ENCODE measurements at regions not wholly inside any gene's neighbourhood (a gene's known extent, or its start where the extent isn't known, plus 50 kb on each side); places are given as distances from the start of the nearest gene placed in this dataset.

GRCh38 chr15:47283246-47283645 lies 434.1 kb upstream of the SEMA6D start:
- Mint-ChIP-seq H3K27ac (no peak overlapping the region), H3K4me3 (no peak overlapping the region), H3K4me1 (no peaks in the 10 kb centered on the region), H3K9me3 (peaks cover 3 to 8% of the 10 kb centered on the region in 2 donors), H3K27me3 (no peaks in the 10 kb centered on the region), H3K36me3 (no peaks in the 10 kb centered on the region)
- DNase-seq: no peak
- no peak for ATAC-seq (replicated peaks)

- Mint-ChIP-seq H3K4me3 (no peak overlapping the region), H3K36me3 (no peaks in the 10 kb centered on the region), H3K9me3 (peaks cover 3 to 8% of the 10 kb centered on the region in 2 donors), H3K27me3 (no peaks in the 10 kb centered on the region), H3K4me1 (no peaks in the 10 kb centered on the region), H3K27ac (no peak overlapping the region)
- ATAC-seq (replicated peaks) (no peak), DNase-seq (no peak)
Measured at GRCh38 chr15:47288794-47289193, 428.5 kb upstream of the SEMA6D start.

- Mint-ChIP-seq H3K4me3 (no peak overlapping the region), H3K9me3 (peaks cover 3 to 8% of the 10 kb centered on the region in 2 donors), H3K27ac (no peak overlapping the region), H3K4me1 (no peaks in the 10 kb centered on the region), H3K27me3 (no peaks in the 10 kb centered on the region), H3K36me3 (no peaks in the 10 kb centered on the region)
- DNase-seq (no peak), ATAC-seq (replicated peaks) (no peak)
Measured at GRCh38 chr15:47289656-47290055, 427.6 kb upstream of the SEMA6D start.

GRCh38 chr15:47291767-47292166 lies 425.5 kb upstream of the SEMA6D start:
- Mint-ChIP-seq H3K27ac (no peak overlapping the region), H3K9me3 (peaks cover 3 to 7% of the 10 kb centered on the region in 2 donors), H3K4me1 (no peaks in the 10 kb centered on the region), H3K4me3 (no peak overlapping the region), H3K36me3 (no peaks in the 10 kb centered on the region), H3K27me3 (no peaks in the 10 kb centered on the region)
- no peak for DNase-seq
- no peak for ATAC-seq (replicated peaks)

GRCh38 chr15:47292638-47293190 lies 424.6 kb upstream of the SEMA6D start:
- H3K4me3 Mint-ChIP-seq: no peak overlapping the region
- H3K27ac Mint-ChIP-seq: no peak overlapping the region
- H3K27me3 Mint-ChIP-seq: no peaks in the 10 kb centered on the region
- H3K4me1 Mint-ChIP-seq: no peaks in the 10 kb centered on the region
- no peak for ATAC-seq (replicated peaks)
- DNase-seq: no peak
- peaks cover 1 to 2% of the 10 kb centered on the region in 2 donors for H3K9me3 Mint-ChIP-seq
- no peaks in the 10 kb centered on the region for H3K36me3 Mint-ChIP-seq

- Mint-ChIP-seq H3K4me1 (no peaks in the 10 kb centered on the region), H3K9me3 (peaks cover 0 to 2% of the 10 kb centered on the region in 2 donors), H3K36me3 (no peaks in the 10 kb centered on the region), H3K4me3 (no peak overlapping the region), H3K27ac (no peak overlapping the region), H3K27me3 (no peaks in the 10 kb centered on the region)
- DNase-seq (no peak), ATAC-seq (replicated peaks) (no peak)
Measured at GRCh38 chr15:47293466-47294162, 423.7 kb upstream of the SEMA6D start.

- Mint-ChIP-seq H3K27ac (no peak overlapping the region), H3K4me3 (no peak overlapping the region), H3K27me3 (no peaks in the 10 kb centered on the region), H3K36me3 (no peaks in the 10 kb centered on the region), H3K4me1 (no peaks in the 10 kb centered on the region), H3K9me3 (peaks cover 0 to 2% of the 10 kb centered on the region in 2 donors)
- DNase-seq: no peak
- no peak for ATAC-seq (replicated peaks)
Measured at GRCh38 chr15:47294765-47295259, 422.5 kb upstream of the SEMA6D start.

GRCh38 chr15:47296881-47297280 lies 420.4 kb upstream of the SEMA6D start:
- DNase-seq: no peak
- H3K4me3 Mint-ChIP-seq: no peak overlapping the region
- H3K27ac Mint-ChIP-seq: no peak overlapping the region
- no peaks in the 10 kb centered on the region for H3K36me3 Mint-ChIP-seq
- H3K9me3 Mint-ChIP-seq: peaks cover 0 to 2% of the 10 kb centered on the region in 2 donors
- H3K4me1 Mint-ChIP-seq: no peaks in the 10 kb centered on the region
- no peaks in the 10 kb centered on the region for H3K27me3 Mint-ChIP-seq
- no peak for ATAC-seq (replicated peaks)

GRCh38 chr15:47299846-47300434 lies 417.4 kb upstream of the SEMA6D start:
- DNase-seq: no peak
- H3K4me3 Mint-ChIP-seq: no peak overlapping the region

GRCh38 chr15:47300596-47300995 lies 416.7 kb upstream of the SEMA6D start:
- H3K27me3 Mint-ChIP-seq: no peaks in the 10 kb centered on the region
- DNase-seq (no peak), ATAC-seq (replicated peaks) (no peak)
- H3K4me3 Mint-ChIP-seq: no peak overlapping the region
- H3K9me3 Mint-ChIP-seq: peaks cover 0 to 2% of the 10 kb centered on the region in 2 donors
- H3K36me3 Mint-ChIP-seq: no peaks in the 10 kb centered on the region
- H3K4me1 Mint-ChIP-seq: no peaks in the 10 kb centered on the region
- H3K27ac Mint-ChIP-seq: no peak overlapping the region

More at GRCh38 chr15:47299846-47300434, 417.4 kb upstream of the SEMA6D start:
- ATAC-seq (replicated peaks): no peak
- H3K9me3 Mint-ChIP-seq: peaks cover 0 to 2% of the 10 kb centered on the region in 2 donors
- no peaks in the 10 kb centered on the region for H3K27me3 Mint-ChIP-seq
- H3K36me3 Mint-ChIP-seq: no peaks in the 10 kb centered on the region
- no peaks in the 10 kb centered on the region for H3K4me1 Mint-ChIP-seq
- H3K27ac Mint-ChIP-seq: no peak overlapping the region

GRCh38 chr15:47301481-47301880 lies 415.8 kb upstream of the SEMA6D start:
- H3K27me3 Mint-ChIP-seq: no peaks in the 10 kb centered on the region
- no peak for ATAC-seq (replicated peaks)
- H3K9me3 Mint-ChIP-seq: peaks cover 0 to 2% of the 10 kb centered on the region in 2 donors
- H3K36me3 Mint-ChIP-seq: no peaks in the 10 kb centered on the region
- H3K4me3 Mint-ChIP-seq: no peak overlapping the region
- no peak overlapping the region for H3K27ac Mint-ChIP-seq
- H3K4me1 Mint-ChIP-seq: no peaks in the 10 kb centered on the region
- DNase-seq: no peak

GRCh38 chr15:47304656-47305055 lies 412.6 kb upstream of the SEMA6D start:
- H3K36me3 Mint-ChIP-seq: no peaks in the 10 kb centered on the region
- no peaks in the 10 kb centered on the region for H3K4me1 Mint-ChIP-seq
- H3K27ac Mint-ChIP-seq: no peak overlapping the region
- ATAC-seq (replicated peaks): no peak
- H3K4me3 Mint-ChIP-seq: no peak overlapping the region
- DNase-seq: no peak
- H3K9me3 Mint-ChIP-seq: peaks cover 0 to 3% of the 10 kb centered on the region in 2 donors
- no peaks in the 10 kb centered on the region for H3K27me3 Mint-ChIP-seq

GRCh38 chr15:47312161-47312560 lies 405.1 kb upstream of the SEMA6D start:
- Mint-ChIP-seq H3K27me3 (no peaks in the 10 kb centered on the region), H3K4me1 (no peaks in the 10 kb centered on the region), H3K27ac (no peak overlapping the region), H3K36me3 (no peaks in the 10 kb centered on the region), H3K4me3 (no peak overlapping the region), H3K9me3 (peaks cover 4 to 5% of the 10 kb centered on the region in 2 donors)
- ATAC-seq (replicated peaks): no peak
- DNase-seq: no peak

- Mint-ChIP-seq H3K27ac (no peak overlapping the region), H3K9me3 (peaks cover 0 to 2% of the 10 kb centered on the region in 2 donors), H3K27me3 (no peaks in the 10 kb centered on the region), H3K36me3 (no peaks in the 10 kb centered on the region), H3K4me3 (no peak overlapping the region), H3K4me1 (no peaks in the 10 kb centered on the region)
- DNase-seq (no peak), ATAC-seq (replicated peaks) (no peak)
Measured at GRCh38 chr15:47326410-47327333, 390.6 kb upstream of the SEMA6D start.
